Vagina (tissue), 2 donors: ENCODE measurements at regions not wholly inside any gene's neighbourhood (a gene's known extent, or its start where the extent isn't known, plus 50 kb on each side); places are given as distances from the start of the nearest gene placed in this dataset.

Experiments used
- DNase-seq, 2 donors: peaks; one replicate each; pipeline ENCODE4 v3.0.0-alpha.2; 2017; ENCODE audit errors: extremely low spot score in 2 of 2
- H3K27ac ChIP-seq: fragments of 200-600 bp; sonication (generic); one replicate; pipeline ENCODE4 v1.5.1; 2019
- H3K27me3 ChIP-seq: fragments of 200-600 bp; sonication (generic); one replicate; pipeline ENCODE4 v1.5.1; 2019
- H3K36me3 ChIP-seq, 2 donors: fragments of 200-600 bp; sonication (generic); one replicate each; pipeline ENCODE4 v1.5.1; 2017 to 2019
- H3K4me1 ChIP-seq: fragments of 200-600 bp; sonication (generic); one replicate; pipeline ENCODE4 v1.5.1; 2019
- H3K4me3 ChIP-seq, 2 donors: fragments of 200-600 bp; sonication (generic); 1 replicate in 1 of 2; 2 replicates in 1 of 2; pipeline ENCODE4 v1.5.1; 2016 to 2019
- H3K9me3 ChIP-seq: fragments of 200-600 bp; sonication (generic); one replicate; pipeline ENCODE4 v1.5.1; 2019
- CTCF ChIP-seq, 3 experiments: fragments of 450-650 bp in 2 of 3; fragments of 200-600 bp in 1 of 3; sonication (generic) in 1 of 3; IDR thresholded peaks; one replicate each; pipeline ENCODE4 v1.5.1; 2017 to 2019; ENCODE audit warnings: antibody characterized with exemption in 3 of 3, mild to moderate bottlenecking in 2 of 3, moderate library complexity in 2 of 3
- POLR2A ChIP-seq, 2 donors: fragments of 450-650 bp; IDR thresholded peaks; one replicate each; pipeline ENCODE4 v1.6.1; 2017; ENCODE audit warnings: antibody characterized with exemption in 2 of 2, mild to moderate bottlenecking in 2 of 2, moderate library complexity in 2 of 2
- POLR2AphosphoS5 ChIP-seq, 2 donors: sonication (generic); formaldehyde crosslinking; IDR thresholded peaks; one replicate each; pipeline ENCODE4 v1.9.0; 2017; ENCODE audit warnings: antibody characterized with exemption in 2 of 2, mild to moderate bottlenecking in 2 of 2, low read depth in 1 of 2; ENCODE audit not compliant: insufficient read depth in 1 of 2
- intact Hi-C: fragments of 100-400 bp; cut with DNase I; formaldehyde crosslinking; loops from one replicate; pipeline ENCODE4 v1.15.1; 2023

GRCh38 chr13:67990868-67991267 is 760.7 kb upstream of the PCDH9 start:
- Histone ChIP-seq H3K9me3 (no peaks in the 10 kb centered on the region), H3K27ac (no peak overlapping the region), H3K27me3 (no peaks in the 10 kb centered on the region), H3K36me3 (no peaks in the 10 kb centered on the region), H3K4me3 (no peak overlapping the region), H3K4me1 (no peaks in the 10 kb centered on the region)
- DNase-seq = no peak
- TF ChIP-seq CTCF (IDR thresholded peaks at IDR 0.05) (no peak), POLR2AphosphoS5 (IDR thresholded peaks at IDR 0.05; ENCODE audit: insufficient read depth in 1 of 2, low read depth in 1 of 2) (no peak), POLR2A (IDR thresholded peaks at IDR 0.05) (no peak)
- intact Hi-C loops = no loop called here

- intact Hi-C loops = no loop called here
- no peak overlapping the region for H3K27ac ChIP-seq
- DNase-seq = no peak
- H3K4me3 ChIP-seq = no peak overlapping the region
- no peaks in the 10 kb centered on the region for H3K27me3 ChIP-seq
- no peaks in the 10 kb centered on the region for H3K9me3 ChIP-seq
- H3K4me1 ChIP-seq = no peaks in the 10 kb centered on the region
- TF ChIP-seq POLR2A (IDR thresholded peaks at IDR 0.05) (no peak), POLR2AphosphoS5 (IDR thresholded peaks at IDR 0.05; ENCODE audit: insufficient read depth in 1 of 2, low read depth in 1 of 2) (no peak), CTCF (IDR thresholded peaks at IDR 0.05) (no peak)
- H3K36me3 ChIP-seq = no peaks in the 10 kb centered on the region
Measured at GRCh38 chr13:67986234-67986633, 756.1 kb upstream of the PCDH9 start.

- H3K9me3 ChIP-seq = no peaks in the 10 kb centered on the region
- H3K27ac ChIP-seq = no peak overlapping the region
- intact Hi-C loops = no loop called here
- H3K36me3 ChIP-seq = no peaks in the 10 kb centered on the region
- H3K4me3 ChIP-seq = no peak overlapping the region
- no peaks in the 10 kb centered on the region for H3K4me1 ChIP-seq
- no peak for TF ChIP-seq POLR2A (IDR thresholded peaks at IDR 0.05)
- TF ChIP-seq POLR2AphosphoS5 (IDR thresholded peaks at IDR 0.05; ENCODE audit: insufficient read depth in 1 of 2, low read depth in 1 of 2) = no peak
- no peak for TF ChIP-seq CTCF (IDR thresholded peaks at IDR 0.05)
- DNase-seq = no peak
- H3K27me3 ChIP-seq = no peaks in the 10 kb centered on the region
Measured at GRCh38 chr13:67977066-67977465, 746.9 kb upstream of the PCDH9 start.

- DNase-seq = no peak
- H3K36me3 ChIP-seq = no peaks in the 10 kb centered on the region
- intact Hi-C loops = no loop called here
- H3K27me3 ChIP-seq = no peaks in the 10 kb centered on the region
- no peak overlapping the region for H3K4me3 ChIP-seq
- no peak overlapping the region for H3K27ac ChIP-seq
- TF ChIP-seq POLR2AphosphoS5 (IDR thresholded peaks at IDR 0.05; ENCODE audit: insufficient read depth in 1 of 2, low read depth in 1 of 2) = no peak
- TF ChIP-seq CTCF (IDR thresholded peaks at IDR 0.05) = no peak
- TF ChIP-seq POLR2A (IDR thresholded peaks at IDR 0.05) = no peak
- no peaks in the 10 kb centered on the region for H3K4me1 ChIP-seq
- no peaks in the 10 kb centered on the region for H3K9me3 ChIP-seq
Measured at GRCh38 chr13:67971291-67971690, 741.2 kb upstream of the PCDH9 start.

GRCh38 chr13:67967031-67967430 is 736.9 kb upstream of the PCDH9 start:
- H3K4me3 ChIP-seq = no peak overlapping the region
- no peaks in the 10 kb centered on the region for H3K9me3 ChIP-seq
- intact Hi-C loops = no loop called here
- no peaks in the 10 kb centered on the region for H3K4me1 ChIP-seq
- H3K27me3 ChIP-seq = no peaks in the 10 kb centered on the region
- DNase-seq = no peak
- no peaks in the 10 kb centered on the region for H3K36me3 ChIP-seq
- TF ChIP-seq CTCF (IDR thresholded peaks at IDR 0.05) (no peak), POLR2AphosphoS5 (IDR thresholded peaks at IDR 0.05; ENCODE audit: insufficient read depth in 1 of 2, low read depth in 1 of 2) (no peak), POLR2A (IDR thresholded peaks at IDR 0.05) (no peak)
- H3K27ac ChIP-seq = no peak overlapping the region
